Lower leg skin (tissue), 4 donors: ENCODE measurements at regions not wholly inside any gene's neighbourhood (a gene's known extent, or its start where the extent isn't known, plus 50 kb on each side); places are given as distances from the start of the nearest gene placed in this dataset.
"Not testable (repeated sequence)": the region's sequence is repeated elsewhere in the genome, so short reads cannot be mapped to it uniquely, and the experiment has no call there.

Experiments used
- DNase-seq, 2 donors: peaks; one replicate each; pipeline ENCODE4 v3.0.0-alpha.2; 2019; ENCODE audit warnings: low spot score in 2 of 2
- H3K4me3 ChIP-seq: fragments of 200-600 bp; sonication (generic); 2 replicates; pipeline ENCODE4 v1.5.1; 2017; ENCODE audit warnings: mild to moderate bottlenecking, low read depth; ENCODE audit not compliant: poor library complexity, severe bottlenecking
- CTCF ChIP-seq, 3 donors: fragments of 450-650 bp; IDR thresholded peaks; one replicate each; pipeline ENCODE4 v1.5.1; 2016; ENCODE audit warnings: antibody characterized with exemption in 3 of 3, mild to moderate bottlenecking in 3 of 3, moderate library complexity in 2 of 3
- POLR2A ChIP-seq, 2 donors: fragments of 450-650 bp; IDR thresholded peaks; one replicate each; pipeline ENCODE4 v1.6.1; 2016 to 2017; ENCODE audit warnings: antibody characterized with exemption in 2 of 2, mild to moderate bottlenecking in 1 of 2, moderate library complexity in 1 of 2
- WGBS, 2 donors: methylation state at CpG; one replicate each; pipeline ENCODE4 v1.1.5; 2018; 5-methylcytosine and 5-hydroxymethylcytosine counted together
- intact Hi-C: fragments of 100-400 bp; cut with DNase I; formaldehyde crosslinking; loops from one replicate; pipeline ENCODE4 v1.15.0; 2023; ENCODE audit warnings: low total_unique reads

GRCh38 chr7:113764401-113765035 is 154.3 kb downstream of the PPP1R3A start:
- 71 to 76% methylated on average over 2 of the region's 2 CpGs for WGBS, 2 donors

GRCh38 chr7:113763226-113763625 is 155.6 kb downstream of the PPP1R3A start:
- no peak overlapping the region for H3K4me3 ChIP-seq
- intact Hi-C loops, result no loop called here
- no peak for DNase-seq
- 37 to 43% methylated on average over 3 of the region's 3 CpGs for WGBS, 2 donors
- TF ChIP-seq CTCF (IDR thresholded peaks at IDR 0.05) (no peak), POLR2A (IDR thresholded peaks at IDR 0.05) (no peak)

More at GRCh38 chr7:113764401-113765035, 154.3 kb downstream of the PPP1R3A start:
- TF ChIP-seq CTCF (IDR thresholded peaks at IDR 0.05) (no peak), POLR2A (IDR thresholded peaks at IDR 0.05) (no peak)
- intact Hi-C loops, result no loop called here
- no peak for DNase-seq
- no peak overlapping the region for H3K4me3 ChIP-seq

GRCh38 chr7:113756250-113756649 is 162.6 kb downstream of the PPP1R3A start:
- intact Hi-C loops, result no loop called here
- H3K4me3 ChIP-seq, result no peak overlapping the region
- no peak for DNase-seq
- TF ChIP-seq POLR2A (IDR thresholded peaks at IDR 0.05), result no peak
- TF ChIP-seq CTCF (IDR thresholded peaks at IDR 0.05), result no peak
- 87 to 93% methylated on average over 1 of the region's 1 CpG for WGBS, 2 donors

GRCh38 chr7:113752689-113753088 is 166.1 kb downstream of the PPP1R3A start:
- no peak for DNase-seq
- WGBS, 2 donors, result 65 to 69% methylated on average over 3 of the region's 3 CpGs
- intact Hi-C loops, result no loop called here
- H3K4me3 ChIP-seq, result no peak overlapping the region
- no peak for TF ChIP-seq POLR2A (IDR thresholded peaks at IDR 0.05)
- no peak for TF ChIP-seq CTCF (IDR thresholded peaks at IDR 0.05)

GRCh38 chr7:113752289-113752688 is 166.5 kb downstream of the PPP1R3A start:
- intact Hi-C loops, result no loop called here
- DNase-seq, result no peak
- WGBS, 2 donors, result 48 to 49% methylated on average over 2 of the region's 2 CpGs
- H3K4me3 ChIP-seq, result no peak overlapping the region
- no peak for TF ChIP-seq CTCF (IDR thresholded peaks at IDR 0.05)
- TF ChIP-seq POLR2A (IDR thresholded peaks at IDR 0.05), result no peak

- intact Hi-C loops, result no loop called here
- no peak overlapping the region for H3K4me3 ChIP-seq
- TF ChIP-seq CTCF (IDR thresholded peaks at IDR 0.05) (no peak), POLR2A (IDR thresholded peaks at IDR 0.05) (no peak)
- DNase-seq, result no peak
- WGBS, 2 donors, result 64 to 78% methylated on average over 1 of the region's 1 CpG
These were observed 167.3 kb downstream of the PPP1R3A start for GRCh38 chr7:113751547-113751946.

GRCh38 chr7:113748385-113748784 is 170.4 kb downstream of the PPP1R3A start:
- intact Hi-C loops, H3K4me3 ChIP-seq, DNase-seq: not testable (repeated sequence)
- WGBS, 2 donors, result 85 to 90% methylated on average over 5 of the region's 5 CpGs

GRCh38 chr7:113742946-113743431 is 175.8 kb downstream of the PPP1R3A start:
- 90 to 97% methylated on average over 26 to 32 of the region's 34 CpGs for WGBS, 2 donors
- peak overlapping the region; percentile 12 for H3K4me3 ChIP-seq
- intact Hi-C loops, DNase-seq: not testable (repeated sequence)
